ENCODE measurements at regions not wholly inside any gene's neighbourhood (a gene's known extent, or its start where the extent isn't known, plus 50 kb on each side); places are given as distances from the start of the nearest gene placed in this dataset.

DNA sequence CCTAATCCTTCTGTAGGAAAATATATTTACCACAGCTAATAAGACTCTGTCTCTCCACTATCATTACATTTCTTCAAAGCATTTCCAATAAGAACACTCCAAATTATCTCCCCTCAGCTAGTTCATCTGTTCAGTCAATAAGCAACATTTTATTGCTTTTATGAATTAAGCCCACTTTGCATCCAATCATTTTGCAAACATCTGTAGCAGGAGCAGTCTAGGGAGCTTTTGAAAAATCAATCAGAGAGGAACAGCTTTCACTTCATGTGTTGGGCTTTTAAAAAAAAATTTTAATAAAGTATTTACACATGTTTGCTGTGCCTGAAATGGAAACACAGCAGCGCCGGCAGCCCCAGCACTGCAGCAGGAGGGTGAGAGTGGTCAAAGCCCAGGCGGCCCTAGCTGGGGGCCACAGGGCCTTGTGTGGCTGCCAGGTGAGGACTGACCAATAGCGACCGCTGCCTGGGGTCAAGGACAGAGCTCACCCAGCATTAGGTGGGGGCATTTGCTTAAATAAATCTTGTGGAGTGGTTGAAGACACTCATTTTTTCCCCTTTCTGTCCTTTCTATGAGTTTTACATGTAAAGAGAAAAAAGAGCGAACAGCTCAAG is 250.7 kb downstream of the RNF144A start:
- TF ChIP-seq, protein P1, sequence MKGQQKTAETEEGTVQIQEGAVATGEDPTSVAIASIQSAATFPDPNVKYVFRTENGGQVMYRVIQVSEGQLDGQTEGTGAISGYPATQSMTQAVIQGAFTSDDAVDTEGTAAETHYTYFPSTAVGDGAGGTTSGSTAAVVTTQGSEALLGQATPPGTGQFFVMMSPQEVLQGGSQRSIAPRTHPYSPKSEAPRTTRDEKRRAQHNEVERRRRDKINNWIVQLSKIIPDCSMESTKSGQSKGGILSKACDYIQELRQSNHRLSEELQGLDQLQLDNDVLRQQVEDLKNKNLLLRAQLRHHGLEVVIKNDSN (IDR thresholded peaks at IDR 0.05): no peak
- TF ChIP-seq NFIC (IDR thresholded peaks at IDR 0.05) (no peak), CREB1 (IDR thresholded peaks at IDR 0.05; ENCODE audit: low read depth) (no peak), EP300 (IDR thresholded peaks at IDR 0.05; ENCODE audit: borderline replicate concordance) (no peak), FOXM1 (IDR thresholded peaks at IDR 0.05; ENCODE audit: borderline replicate concordance, low read depth) (no peak), TCF12 (IDR thresholded peaks at IDR 0.05; ENCODE audit: low read depth) (no peak), RAD21 (IDR thresholded peaks at IDR 0.05; ENCODE audit: low read depth) (no peak)
- TF ChIP-seq, protein P2, sequence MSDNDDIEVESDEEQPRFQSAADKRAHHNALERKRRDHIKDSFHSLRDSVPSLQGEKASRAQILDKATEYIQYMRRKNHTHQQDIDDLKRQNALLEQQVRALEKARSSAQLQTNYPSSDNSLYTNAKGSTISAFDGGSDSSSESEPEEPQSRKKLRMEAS (IDR thresholded peaks at IDR 0.05): no peak

DNA sequence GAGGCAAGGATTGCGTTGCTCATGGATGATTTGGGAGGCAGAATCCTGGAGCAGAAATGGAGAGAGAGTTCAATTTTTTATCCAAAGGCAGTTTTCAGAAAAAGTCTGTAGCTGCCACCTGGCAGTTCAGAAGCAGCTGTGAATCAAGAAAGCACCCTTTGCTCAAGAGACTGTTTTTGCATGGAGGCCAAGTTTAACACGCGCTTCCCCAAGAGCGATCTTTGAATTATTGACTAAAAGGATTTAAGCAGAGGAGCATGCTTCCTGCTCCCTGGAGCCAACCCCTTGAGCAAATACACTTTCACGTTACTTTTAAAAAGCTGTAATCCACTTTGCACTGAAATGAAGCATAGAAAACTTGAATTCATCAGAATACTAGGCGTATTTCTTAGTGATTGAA is 252.4 kb downstream of the RNF144A start:
- TF ChIP-seq TCF12 (IDR thresholded peaks at IDR 0.05; ENCODE audit: low read depth) (no peak), CREB1 (IDR thresholded peaks at IDR 0.05; ENCODE audit: low read depth) (no peak), NFIC (IDR thresholded peaks at IDR 0.05) (no peak), FOXM1 (IDR thresholded peaks at IDR 0.05; ENCODE audit: borderline replicate concordance, low read depth) (no peak), TAF1 (IDR thresholded peaks at IDR 0.05; ENCODE audit: low read depth) (no peak)

DNA sequence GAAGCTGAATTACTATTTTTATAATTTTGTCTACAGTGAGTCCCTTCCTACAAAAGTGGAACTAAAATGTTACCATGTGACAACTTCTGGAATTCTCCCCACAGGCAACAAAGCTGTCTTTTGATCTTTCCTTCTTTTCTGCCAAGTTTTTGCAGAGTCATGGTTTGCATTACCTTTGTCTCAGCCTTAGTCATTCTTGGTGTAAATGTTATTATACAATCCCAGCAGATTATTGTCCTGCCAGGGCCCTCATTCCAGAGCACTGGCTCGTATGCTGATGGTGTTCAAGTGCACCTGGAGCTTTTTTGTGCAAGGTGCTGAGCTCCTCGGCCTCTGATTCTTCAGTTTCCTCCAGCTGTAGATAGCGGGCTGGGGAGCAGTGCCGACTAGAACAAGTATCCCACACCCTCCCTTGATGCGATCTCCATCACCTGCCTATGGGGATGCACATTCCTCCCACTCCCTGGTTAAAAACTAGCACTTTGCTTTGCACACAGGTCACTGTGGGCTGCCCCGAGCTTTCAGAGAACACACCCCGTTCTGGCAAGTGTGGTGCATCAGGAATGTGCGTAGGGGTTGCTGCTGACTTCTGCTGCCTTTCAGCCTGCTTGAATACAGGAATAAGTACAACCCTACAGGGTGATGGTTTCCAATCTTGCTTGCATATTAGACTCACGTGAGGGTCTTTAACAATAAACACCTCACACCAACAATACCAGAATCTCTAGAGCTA is 263.6 kb downstream of the RNF144A start:
- no peak for TF ChIP-seq EGR1 (IDR thresholded peaks at IDR 0.05)
- TF ChIP-seq, protein P2 (IDR thresholded peaks at IDR 0.05): no peak
- no peak for TF ChIP-seq EP300 (IDR thresholded peaks at IDR 0.05; ENCODE audit: borderline replicate concordance)
- no peak for TF ChIP-seq ZBTB7A (IDR thresholded peaks at IDR 0.05; ENCODE audit: low read depth)
- no peak for TF ChIP-seq CREB1 (IDR thresholded peaks at IDR 0.05; ENCODE audit: low read depth)
- no peak for TF ChIP-seq TCF12 (IDR thresholded peaks at IDR 0.05; ENCODE audit: low read depth)
- TF ChIP-seq FOXM1 (IDR thresholded peaks at IDR 0.05; ENCODE audit: borderline replicate concordance, low read depth): no peak
- TF ChIP-seq, protein P1 (IDR thresholded peaks at IDR 0.05): no peak
- no peak for TF ChIP-seq YY1 (IDR thresholded peaks at IDR 0.05; ENCODE audit: low read depth)

DNA sequence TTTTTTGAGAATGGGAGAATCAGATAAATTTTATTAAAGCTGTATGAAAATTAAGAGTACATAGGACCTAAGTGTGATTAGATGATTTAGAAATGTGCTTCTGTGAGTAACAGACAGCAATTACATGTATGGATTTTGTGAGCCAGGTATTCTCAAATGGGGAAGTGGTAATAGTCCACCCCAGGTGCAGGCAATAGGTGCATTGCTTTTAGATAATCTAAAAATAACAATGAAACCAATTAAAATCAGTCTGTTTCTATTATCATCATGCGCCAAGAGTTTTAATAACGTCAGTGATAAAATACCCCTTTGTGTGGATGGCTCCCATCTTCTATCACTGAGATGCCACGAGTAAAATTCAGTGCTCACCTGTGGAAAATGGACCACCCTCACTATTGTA is 265.3 kb downstream of the RNF144A start:
- TF ChIP-seq EP300 (IDR thresholded peaks at IDR 0.05; ENCODE audit: borderline replicate concordance) (no peak), TAF1 (IDR thresholded peaks at IDR 0.05; ENCODE audit: low read depth) (no peak), CREB1 (IDR thresholded peaks at IDR 0.05; ENCODE audit: low read depth) (no peak), RAD21 (IDR thresholded peaks at IDR 0.05; ENCODE audit: low read depth) (no peak), ZBTB7A (IDR thresholded peaks at IDR 0.05; ENCODE audit: low read depth) (no peak), TEAD4 (IDR thresholded peaks at IDR 0.05) (no peak)
- TF ChIP-seq, protein P3, sequence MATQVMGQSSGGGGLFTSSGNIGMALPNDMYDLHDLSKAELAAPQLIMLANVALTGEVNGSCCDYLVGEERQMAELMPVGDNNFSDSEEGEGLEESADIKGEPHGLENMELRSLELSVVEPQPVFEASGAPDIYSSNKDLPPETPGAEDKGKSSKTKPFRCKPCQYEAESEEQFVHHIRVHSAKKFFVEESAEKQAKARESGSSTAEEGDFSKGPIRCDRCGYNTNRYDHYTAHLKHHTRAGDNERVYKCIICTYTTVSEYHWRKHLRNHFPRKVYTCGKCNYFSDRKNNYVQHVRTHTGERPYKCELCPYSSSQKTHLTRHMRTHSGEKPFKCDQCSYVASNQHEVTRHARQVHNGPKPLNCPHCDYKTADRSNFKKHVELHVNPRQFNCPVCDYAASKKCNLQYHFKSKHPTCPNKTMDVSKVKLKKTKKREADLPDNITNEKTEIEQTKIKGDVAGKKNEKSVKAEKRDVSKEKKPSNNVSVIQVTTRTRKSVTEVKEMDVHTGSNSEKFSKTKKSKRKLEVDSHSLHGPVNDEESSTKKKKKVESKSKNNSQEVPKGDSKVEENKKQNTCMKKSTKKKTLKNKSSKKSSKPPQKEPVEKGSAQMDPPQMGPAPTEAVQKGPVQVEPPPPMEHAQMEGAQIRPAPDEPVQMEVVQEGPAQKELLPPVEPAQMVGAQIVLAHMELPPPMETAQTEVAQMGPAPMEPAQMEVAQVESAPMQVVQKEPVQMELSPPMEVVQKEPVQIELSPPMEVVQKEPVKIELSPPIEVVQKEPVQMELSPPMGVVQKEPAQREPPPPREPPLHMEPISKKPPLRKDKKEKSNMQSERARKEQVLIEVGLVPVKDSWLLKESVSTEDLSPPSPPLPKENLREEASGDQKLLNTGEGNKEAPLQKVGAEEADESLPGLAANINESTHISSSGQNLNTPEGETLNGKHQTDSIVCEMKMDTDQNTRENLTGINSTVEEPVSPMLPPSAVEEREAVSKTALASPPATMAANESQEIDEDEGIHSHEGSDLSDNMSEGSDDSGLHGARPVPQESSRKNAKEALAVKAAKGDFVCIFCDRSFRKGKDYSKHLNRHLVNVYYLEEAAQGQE (IDR thresholded peaks at IDR 0.05; ENCODE audit: low read depth): no peak
- TF ChIP-seq, protein P2 (IDR thresholded peaks at IDR 0.05): no peak

DNA sequence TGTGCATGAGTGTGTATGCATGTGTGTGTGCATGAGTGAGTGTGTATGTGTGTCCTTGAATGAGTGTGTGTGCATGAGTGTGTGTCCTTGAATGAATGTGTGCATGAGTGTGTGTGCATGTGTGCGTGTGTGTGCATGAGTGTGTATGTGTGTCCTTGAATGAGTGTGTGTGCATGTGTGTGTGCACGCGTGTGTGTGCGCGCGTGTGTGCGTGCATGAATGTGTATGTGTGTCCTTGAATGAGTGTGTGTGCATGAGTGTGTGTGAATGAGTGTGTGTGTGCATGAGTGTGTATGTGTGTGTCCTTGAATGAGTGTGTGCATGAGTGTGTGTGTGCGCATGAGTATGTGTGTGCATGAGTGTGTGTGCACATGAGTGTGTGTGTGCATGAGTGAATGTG is 271.9 kb downstream of the RNF144A start:
- TF ChIP-seq EGR1 (IDR thresholded peaks at IDR 0.05): no peak
- no peak for TF ChIP-seq YY1 (IDR thresholded peaks at IDR 0.05; ENCODE audit: low read depth)
- no peak for TF ChIP-seq ZBTB7A (IDR thresholded peaks at IDR 0.05; ENCODE audit: low read depth)
- TF ChIP-seq TCF12 (IDR thresholded peaks at IDR 0.05; ENCODE audit: low read depth): no peak
- TF ChIP-seq, protein P3 (IDR thresholded peaks at IDR 0.05; ENCODE audit: low read depth): no peak
- TF ChIP-seq TAF1 (IDR thresholded peaks at IDR 0.05; ENCODE audit: low read depth): no peak
- no peak for TF ChIP-seq CREB1 (IDR thresholded peaks at IDR 0.05; ENCODE audit: low read depth)
- TF ChIP-seq FOXM1 (IDR thresholded peaks at IDR 0.05; ENCODE audit: borderline replicate concordance, low read depth): no peak
- TF ChIP-seq NFIC (IDR thresholded peaks at IDR 0.05): no peak
- no peak for TF ChIP-seq CEBPB (IDR thresholded peaks at IDR 0.05)
- TF ChIP-seq EP300 (IDR thresholded peaks at IDR 0.05; ENCODE audit: borderline replicate concordance): no peak
- TF ChIP-seq TEAD4 (IDR thresholded peaks at IDR 0.05): no peak
- TF ChIP-seq, protein P1 (IDR thresholded peaks at IDR 0.05): no peak
- TF ChIP-seq, protein P2 (IDR thresholded peaks at IDR 0.05): no peak
- TF ChIP-seq RAD21 (IDR thresholded peaks at IDR 0.05; ENCODE audit: low read depth): no peak
